ENCODE measurements at regions not wholly inside any gene's neighbourhood (a gene's known extent, or its start where the extent isn't known, plus 50 kb on each side); places are given as distances from the start of the nearest gene placed in this dataset.

DNA sequence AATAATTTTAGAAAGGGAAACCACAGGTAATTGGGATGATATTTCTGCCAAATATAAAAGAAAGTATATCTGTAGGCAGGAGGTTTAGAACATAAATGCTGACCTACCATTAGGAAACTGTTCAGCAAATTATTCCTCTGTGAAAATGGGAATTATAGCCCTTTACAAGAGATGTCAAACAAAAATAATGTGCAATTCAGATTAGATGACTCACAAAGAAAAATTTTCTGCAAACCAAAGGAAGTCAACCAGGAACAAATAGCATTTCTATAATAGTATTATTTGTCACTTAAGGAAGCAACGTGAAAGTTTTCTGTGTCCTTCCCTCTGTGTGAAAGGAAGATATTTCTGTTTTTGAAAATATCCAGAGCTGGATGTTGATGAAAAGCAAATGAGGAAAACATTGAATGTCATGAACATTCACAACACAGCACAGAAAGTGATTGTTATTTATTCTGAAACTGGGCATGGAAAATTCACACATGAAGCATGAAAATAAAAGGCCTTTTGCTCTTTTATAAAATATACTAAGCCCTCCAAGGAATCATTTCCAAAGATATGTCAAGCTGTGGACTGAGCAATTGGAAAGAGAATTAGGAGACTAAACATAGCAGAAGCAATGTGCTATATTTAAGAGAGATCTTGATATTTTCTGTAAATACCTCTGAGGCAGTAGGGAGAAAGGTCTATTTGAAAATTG, 57.9 kb upstream of the SPHKAP start:
- DNase-seq (ENCODE audit: low read depth in 2 of 2): no peak
